HG02885 (cell line): ENCODE measurements at regions not wholly inside any gene's neighbourhood (a gene's known extent, or its start where the extent isn't known, plus 50 kb on each side); places are given as distances from the start of the nearest gene placed in this dataset.
"Not testable (repeated sequence)": the region's sequence is repeated elsewhere in the genome, so short reads cannot be mapped to it uniquely, and the experiment has no call there.

Experiments used
- ATAC-seq: cut with Tn5 transposase; IDR thresholded peaks from one replicate; pipeline ENCODE4 v1.9.1; 2021; ENCODE audit warnings: mild to moderate bottlenecking; ENCODE audit not compliant: unreplicated experiment, poor library complexity

DNA sequence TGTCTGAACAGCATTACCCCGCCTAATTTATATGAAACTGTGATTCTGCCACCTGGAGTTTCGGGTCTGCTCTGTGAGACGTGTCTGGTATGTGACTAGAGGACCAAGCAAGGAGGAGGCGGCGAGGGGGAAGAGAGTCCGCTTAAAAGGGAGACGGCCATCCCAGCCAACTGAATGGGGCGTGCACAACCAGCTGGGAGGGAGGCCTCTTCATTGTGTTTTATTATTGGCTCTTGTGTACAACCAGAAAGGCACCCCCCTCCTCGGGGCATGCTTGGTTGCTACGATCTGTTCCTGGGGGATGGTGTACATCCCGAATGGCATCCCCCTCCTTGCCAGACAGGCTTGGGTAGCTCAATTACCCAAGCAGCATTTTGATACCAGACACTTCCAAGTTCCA is 384.5 kb upstream of the SALL1 start:
- no peak for ATAC-seq

DNA sequence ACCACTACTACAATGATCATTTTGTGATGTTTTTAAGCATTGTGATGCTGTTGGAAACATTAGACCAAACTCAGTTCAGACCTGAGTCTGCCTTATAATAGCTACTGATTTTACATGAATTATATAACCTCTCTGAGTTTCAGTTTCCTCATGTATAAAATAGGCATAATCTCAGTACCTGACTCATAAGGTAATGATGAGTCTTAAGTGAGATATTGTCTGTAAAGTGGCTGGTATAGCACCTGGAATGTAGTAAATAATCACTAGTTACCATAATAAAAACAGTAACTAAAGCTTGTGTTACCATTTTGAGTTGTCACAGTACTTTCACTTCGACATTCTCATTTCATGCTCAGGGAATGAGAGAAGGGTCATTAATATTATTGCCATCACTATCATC is 381.5 kb upstream of the SALL1 start:
- ATAC-seq: no peak

DNA sequence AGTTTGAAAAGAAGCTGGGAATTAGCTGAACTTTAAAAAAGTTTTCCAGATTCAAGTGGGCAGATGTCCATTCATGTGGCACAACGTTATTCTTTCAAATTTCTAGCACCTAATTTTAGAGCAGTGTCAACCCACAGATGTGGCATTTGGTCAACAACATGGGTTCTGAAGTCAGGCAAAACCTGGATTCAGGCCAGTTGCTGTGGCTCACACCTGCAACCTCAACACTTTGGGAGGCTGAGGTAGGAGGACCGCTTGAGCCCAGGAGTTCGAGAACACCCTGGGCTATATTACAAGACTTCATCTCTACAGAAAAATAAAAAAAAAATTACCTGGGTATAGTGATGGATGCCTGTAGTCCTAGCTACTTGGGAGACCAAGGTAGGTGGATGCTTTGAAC is 380.2 kb upstream of the SALL1 start:
- ATAC-seq: no peak

DNA sequence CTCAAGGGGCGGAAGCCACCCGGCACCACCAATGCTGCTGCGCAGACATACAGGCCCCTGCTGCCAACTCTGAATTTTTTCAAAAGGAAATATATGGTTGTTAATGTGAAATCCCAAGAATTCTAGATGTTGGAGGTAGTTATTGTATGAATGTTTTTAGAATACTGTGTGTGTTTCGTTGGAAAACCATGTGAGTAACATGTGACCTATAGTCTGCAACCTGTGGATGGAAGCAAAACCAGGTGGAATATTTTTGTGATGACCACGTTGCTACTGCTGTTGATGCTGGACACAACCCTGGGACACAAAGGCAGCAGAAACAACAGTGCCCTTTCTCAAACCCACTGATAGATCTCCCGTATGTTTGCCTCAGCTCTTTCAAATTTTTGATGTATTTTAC is 376.3 kb upstream of the SALL1 start:
- ATAC-seq: no peak

DNA sequence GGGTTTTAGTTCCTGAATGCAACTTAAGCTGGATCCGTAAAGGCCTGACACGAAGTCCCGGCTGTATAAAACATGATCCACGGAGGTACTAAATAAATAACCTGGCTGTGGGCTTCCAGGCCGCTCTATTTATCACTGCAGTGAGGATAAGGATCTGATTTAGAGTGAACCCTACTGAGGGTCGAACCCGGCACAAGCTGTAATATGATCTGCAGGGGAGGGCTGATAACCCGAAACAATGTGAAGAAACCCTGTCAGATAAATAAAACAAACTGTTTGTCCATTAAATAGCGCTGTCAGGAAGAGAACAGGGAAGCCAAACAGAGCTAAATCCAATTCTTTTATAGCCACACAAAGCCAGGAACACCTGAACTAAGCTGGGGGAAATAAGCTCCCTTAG is 375.6 kb upstream of the SALL1 start:
- ATAC-seq: no peak

DNA sequence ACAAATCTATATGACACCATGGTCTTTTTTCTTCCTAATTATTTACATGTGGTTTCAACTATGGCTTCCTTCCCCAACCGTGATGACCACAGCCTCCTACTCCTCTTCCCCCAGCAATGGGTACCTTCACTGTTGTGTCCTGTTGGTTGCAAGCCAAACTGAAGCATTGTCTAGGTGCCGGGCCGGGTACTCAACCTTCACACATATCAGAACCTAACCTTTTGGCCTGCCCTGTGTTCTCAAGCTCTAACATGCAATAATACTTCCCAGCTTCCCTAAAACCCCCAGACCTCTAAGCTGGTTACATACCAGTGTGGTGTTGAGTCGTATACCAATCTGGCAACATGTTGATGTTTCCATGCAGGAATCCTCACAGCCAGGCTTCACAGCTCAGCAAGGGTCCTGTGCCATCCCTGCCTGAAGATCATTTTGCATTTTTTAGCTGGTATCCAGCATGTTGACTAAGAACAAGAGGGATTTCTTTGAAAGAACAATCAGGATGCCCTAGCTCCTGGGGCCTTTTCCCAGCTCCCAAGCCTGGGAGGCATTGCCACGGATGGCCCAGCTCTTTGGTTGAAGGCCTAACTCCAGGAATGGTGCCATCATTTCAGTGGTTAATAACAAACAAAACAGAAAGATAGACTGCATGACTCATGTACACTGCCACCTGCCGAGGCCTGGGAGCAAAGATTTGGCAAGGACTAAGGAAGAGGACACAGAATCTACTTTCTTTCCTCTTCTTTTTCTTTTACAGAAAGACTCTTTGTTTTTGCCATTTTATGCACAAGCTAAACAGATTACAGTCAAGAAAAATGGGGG is 373.7 kb upstream of the SALL1 start:
- ATAC-seq: no peak

DNA sequence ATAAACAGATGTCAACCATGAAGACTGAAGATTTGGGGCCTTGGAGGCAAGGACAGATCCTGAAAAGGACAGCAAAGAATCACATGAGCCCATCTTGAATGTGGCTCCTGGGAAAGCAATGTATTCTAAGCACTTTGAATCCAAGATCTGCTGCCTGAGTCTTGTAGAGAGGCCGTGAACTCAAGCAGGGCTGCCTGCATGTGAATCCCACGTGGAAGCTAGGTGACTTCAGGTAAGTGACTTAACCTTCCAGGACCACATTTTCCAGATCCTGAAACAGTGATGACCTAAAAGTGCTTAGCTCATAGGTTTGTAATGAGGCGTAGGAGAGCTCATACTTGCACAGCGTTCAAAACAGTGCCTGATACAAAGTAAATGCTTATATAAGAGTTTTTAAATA is 373.0 kb upstream of the SALL1 start:
- no peak for ATAC-seq

DNA sequence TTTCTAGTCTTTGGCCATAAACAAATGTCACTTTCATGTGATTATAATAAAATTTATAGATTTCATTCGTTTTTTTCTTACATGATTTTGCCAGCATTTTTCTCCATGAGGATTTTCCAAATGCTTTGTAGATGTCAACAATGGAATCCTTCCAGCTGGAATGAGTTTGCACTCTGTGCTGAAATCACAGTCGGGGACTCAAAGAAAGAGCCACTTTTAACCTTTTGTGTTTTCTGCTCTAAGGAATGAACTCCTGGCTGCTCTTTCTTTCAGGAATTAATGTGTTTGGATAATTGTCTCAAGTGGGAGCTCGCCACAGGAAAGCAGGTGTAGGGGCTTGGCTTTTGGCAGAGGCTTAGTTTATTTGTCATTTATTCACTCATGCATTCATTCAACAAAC is 372.3 kb upstream of the SALL1 start:
- no peak for ATAC-seq

DNA sequence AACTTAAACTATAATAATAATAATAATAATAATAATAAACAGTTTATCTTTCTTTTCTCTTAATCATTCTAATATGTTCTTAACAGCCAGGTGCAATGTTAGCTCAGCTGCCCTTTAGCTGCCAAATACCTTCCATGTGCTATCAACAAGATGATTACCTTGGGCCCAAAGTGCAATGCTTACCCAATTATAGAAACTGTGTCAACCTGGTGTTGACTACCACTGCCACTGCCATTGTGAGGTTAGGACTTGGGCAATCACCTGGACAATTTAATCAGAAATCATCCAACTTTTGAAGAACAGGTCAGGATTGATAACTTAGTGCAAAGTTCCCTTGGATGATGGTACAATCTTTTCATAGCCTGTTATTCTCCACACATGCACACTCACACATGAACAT is 371.8 kb upstream of the SALL1 start:
- no peak for ATAC-seq

DNA sequence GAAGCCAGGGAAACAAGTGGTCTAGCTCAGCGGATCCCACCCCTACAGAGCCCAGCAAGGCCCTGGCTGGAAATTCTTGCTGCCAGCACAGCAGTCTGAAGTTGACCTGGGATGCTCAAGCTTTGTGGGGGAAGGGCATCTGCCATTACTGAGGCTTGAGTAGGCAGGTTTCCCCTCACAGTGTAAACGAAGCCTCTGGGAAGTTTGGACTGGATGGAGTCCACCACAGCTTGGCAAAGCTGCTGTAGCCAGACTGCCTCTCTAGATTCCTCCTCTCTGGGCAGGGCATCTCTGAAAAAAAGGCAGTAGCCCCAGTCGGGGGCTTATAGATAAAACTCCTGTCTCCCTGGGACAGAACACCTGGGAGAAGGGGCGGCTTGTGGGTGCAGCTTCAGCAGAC is 365.9 kb upstream of the SALL1 start:
- ATAC-seq: not testable (repeated sequence)

DNA sequence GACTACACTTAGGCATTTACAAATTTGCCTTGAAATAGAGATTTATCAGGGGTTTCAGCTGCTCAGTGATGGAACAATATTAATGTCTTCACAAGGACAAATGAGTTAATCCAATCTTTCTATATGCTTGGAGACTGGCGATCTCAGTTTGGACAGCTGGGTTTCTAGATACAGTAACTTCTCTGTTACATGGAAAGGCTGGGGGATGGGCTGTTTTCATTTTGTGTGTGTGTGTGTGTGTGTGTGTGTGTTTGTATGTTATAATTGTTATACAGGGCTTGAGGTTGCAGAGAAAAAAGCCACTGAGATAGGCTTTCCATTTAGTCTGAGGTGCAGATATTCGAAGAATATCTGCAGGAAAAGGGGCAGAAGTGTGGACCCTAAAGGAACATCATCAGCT is 359.3 kb upstream of the SALL1 start:
- no peak for ATAC-seq

DNA sequence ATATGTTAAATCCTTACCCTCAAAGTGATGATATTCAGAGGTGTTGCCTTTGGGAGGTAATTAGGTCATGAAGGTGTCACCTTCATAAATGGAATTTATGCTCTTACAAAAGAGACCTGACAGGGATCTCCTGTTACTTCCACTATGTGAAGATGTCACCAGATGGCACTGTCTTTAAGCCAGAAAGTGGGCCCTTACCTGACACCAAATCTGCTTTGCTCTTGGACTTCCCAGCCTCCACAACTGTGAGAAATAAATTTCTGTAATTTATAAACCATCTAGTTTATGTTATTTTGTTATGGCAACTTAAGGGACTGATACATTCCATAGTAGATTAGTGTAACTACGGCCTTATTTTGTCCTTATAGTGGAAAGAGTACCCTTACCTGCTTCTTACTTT is 358.3 kb upstream of the SALL1 start:
- ATAC-seq: no peak

DNA sequence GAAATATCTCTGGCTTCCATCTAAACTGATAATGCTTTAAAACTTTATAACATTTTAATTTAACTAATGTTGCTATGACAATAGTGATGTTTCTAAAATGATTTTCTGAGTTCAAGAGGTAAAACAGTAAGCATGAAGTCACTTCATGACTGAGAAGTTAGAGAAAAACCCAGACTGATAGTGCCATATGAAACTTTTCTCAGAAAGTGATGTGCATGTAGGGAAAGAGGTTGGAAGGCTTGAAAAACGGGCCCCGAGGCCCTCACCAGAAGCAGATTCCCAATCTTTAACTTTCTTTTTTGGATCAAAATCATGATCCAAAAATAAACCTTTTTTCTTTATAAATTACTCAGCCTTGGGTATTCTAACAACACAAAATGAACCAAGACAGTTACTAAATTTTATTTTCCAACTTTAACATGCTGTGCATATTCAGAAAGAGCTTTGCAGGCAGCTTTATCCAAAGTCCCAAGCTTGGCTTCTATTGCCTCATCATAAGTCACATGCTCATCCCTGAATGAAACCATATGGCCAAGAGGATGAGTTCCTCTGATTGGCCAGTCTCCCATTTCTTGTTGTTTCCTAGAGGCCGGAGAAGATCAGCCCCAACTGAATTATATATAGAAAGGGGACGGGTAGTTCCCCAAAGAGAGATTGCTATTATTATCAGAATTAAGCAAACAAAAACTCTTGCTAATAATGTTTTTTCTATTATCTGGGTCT is 357.6 kb upstream of the SALL1 start:
- ATAC-seq: no peak

DNA sequence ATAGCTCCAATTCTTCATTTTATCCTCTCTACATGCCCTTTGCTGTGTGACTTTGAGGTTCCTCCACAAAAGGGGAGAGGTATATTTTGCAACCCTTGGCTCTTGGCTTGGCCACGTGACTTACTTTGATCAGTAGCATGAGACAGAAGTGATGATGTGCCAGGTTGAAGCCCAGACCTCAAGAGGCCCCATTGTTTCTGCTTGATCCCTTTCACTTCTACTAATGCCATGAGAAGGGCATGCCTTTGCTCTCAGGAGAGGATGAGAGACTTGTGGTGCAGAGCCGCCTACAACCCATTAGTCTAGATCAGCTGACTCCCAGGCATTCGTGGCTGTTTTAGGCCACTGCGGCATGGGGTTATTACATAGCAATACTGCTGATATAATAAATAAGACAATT is 356.2 kb upstream of the SALL1 start:
- no peak for ATAC-seq

DNA sequence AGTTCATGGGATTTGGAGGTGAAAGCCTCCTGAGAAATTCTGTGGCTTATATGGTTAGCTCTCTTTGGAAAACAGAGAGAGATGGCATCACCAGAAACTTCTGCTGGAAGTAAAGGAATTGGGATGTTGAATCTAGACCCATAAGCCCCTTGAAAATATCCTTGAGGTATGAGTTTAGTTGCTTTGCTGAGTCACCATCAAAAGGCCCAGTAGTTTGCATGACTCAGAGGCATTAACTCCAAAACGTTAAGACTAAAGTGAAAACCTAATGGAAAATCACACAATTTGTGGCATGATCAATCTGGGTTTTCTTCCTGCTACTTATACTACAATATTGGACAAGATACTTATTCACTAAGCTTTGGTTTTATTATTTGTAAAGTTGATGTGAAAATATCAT is 349.2 kb upstream of the SALL1 start:
- no peak for ATAC-seq

DNA sequence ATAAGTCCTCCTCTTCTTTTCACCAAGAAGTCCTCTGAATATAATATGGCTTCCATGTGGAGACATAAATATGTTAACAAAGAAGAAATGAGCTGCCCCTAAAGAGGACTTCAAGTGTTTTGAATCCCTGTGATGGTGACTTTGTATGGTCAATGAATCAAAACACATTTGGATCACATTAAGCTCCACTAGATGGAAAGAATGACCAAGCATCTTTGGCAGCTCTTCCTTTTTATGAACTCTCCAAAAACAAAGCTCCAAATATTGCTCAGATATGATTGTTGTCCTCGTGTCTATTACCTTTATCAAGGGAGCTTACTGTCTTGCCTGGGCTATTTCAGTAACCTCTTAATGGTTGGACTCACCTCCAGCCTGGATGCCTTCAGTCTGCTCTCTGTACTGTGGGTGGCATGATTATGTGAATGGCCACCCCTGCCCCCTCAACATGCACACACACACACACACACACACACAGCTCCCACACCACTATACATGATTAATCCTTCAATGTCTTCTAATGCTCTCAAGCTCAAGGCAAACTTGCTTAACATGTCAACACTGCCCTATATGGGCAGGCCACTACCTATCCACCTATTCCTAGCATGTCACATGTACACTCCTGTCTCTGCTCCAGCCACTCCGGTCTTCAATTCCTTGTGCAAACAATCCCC is 346.6 kb upstream of the SALL1 start:
- ATAC-seq: no peak

DNA sequence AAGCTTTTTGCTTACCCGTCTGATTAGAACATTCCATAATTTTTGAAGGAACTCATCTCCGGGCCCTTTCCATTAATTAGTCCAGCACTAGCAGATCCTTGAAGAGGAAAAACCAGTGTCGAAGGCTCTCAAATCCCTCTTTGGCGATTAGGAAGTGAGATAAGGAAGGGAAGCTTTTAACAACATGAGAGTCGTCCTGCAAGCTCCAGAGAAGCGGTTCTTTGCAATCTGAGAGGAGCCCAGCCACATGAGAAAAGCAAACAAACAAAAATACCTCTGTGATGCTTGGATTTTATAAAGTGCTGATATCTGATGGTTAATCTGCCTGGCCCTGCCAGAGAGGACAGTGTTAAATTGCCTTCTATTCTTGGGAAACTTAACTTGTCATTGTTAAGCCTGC is 339.8 kb upstream of the SALL1 start:
- no peak for ATAC-seq

DNA sequence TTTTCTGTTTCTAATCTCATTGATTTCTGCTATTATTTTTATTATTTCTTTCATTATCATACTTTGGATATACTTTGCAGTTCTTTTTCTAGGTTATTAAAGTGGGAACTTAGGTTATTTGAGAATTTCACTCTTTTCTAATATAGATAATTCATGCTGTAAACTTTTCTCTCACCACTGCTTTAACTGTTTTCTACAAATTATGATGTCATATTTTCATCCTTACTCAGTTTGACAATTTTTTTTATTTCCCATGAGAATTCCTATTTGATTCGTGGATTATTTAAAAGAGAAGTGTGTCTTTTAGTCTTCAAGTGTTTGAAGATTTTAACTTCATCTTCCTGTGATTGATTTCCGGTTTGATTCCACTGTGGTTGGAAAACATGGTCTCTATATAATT is 336.8 kb upstream of the SALL1 start:
- ATAC-seq: no peak

DNA sequence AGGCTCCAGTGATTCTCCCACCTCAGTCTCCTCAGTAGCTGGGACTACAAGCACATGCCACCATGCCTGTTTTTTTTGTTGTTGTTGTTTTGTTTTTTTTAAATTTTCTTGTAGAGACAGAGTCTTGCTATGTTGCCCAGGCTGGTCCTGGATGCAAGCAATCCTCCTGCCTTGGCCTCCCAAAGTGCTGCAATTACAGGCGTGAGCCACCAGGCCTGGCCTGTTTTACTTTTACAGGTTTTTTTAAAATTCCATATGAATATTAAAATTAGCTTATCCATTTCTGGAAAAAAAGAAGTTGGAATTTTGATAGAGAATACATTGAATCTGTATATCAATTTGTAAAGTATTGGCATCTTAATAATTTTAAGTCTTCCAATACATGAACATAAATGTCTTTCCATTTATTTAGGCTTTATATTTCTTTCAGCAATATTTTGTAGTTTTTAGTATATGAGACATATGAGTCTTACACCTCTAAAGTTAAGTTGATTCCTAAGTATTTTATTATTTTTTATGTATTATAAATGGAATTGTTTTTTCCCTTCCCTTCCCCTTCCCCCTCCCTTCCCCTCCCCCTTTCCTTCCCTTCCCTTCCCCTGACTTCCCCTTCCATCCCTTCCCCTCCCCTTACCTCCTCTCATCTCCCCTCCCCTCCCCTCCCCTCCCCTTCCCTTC is 323.5 kb upstream of the SALL1 start:
- ATAC-seq: no peak

DNA sequence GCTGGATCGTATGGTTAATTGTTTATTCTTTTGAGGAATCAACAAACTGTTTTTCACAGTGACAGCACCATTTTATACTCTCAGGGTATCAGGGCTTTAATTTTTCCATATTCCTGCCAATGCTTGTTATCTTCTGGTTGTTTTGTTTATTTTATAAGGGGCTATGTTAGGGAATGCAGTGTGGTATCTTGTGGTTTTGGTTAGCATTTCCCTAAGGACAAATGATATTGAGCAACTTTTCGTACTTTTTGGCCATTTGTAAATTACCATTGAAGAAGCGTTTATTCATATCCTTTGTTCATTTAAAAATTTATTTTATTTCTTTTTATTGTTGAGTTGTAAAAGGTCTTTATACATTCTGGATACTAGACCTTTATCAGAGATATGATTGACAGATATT is 322.0 kb upstream of the SALL1 start:
- no peak for ATAC-seq

DNA sequence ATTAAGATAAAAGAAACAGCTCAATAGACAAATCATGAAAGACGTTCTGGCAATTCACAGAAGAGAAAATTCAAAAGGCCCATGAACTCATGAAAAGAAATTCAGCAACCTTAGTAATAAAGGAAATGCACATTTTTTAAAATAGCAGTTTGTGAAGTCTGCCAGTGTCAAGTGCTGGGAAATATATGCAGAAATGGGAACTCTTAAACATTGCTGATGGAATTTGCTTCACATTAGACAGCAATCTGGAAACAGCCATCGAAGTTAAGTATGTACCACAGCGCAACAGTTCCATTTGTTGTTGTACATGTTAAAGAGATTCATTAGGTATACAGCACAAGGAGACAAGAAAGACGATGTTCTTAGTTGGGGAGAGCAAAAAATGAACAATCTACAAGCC is 319.4 kb upstream of the SALL1 start:
- ATAC-seq: no peak
